ENCODE measurements at regions not wholly inside any gene's neighbourhood (a gene's known extent, or its start where the extent isn't known, plus 50 kb on each side); places are given as distances from the start of the nearest gene placed in this dataset.

DNA sequence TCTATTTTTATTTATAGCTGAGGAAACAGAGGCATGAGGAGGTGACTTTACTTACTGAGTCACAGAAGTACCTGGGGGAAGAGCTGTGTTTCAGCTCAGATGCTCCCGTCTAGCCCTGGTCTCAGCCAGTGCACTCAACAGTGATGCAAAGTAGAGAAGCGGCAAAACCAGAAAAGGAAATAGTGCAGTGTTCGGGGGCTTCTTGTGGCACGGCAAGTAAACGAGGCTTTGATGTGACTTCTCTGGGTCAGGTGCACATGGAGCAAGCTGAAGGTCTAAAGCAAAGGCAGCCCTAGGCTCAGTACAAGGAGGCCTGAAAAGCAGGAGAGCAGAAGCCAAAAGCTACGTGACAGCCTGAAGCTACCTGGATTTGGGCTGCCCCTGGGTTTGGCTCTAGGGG is 526.7 kb upstream of the ADAMTS16 start:
- TF ChIP-seq CTCF (IDR thresholded peaks at IDR 0.05) (no peak), POLR2A (IDR thresholded peaks at IDR 0.05) (no peak)

Measured in thyroid gland (tissue), 4 donors.